Omental fat pad (tissue), 3 donors: ENCODE measurements at regions not wholly inside any gene's neighbourhood (a gene's known extent, or its start where the extent isn't known, plus 50 kb on each side); places are given as distances from the start of the nearest gene placed in this dataset.

ENCODE experiments used
- ATAC-seq: fragments of 150-250 bp; one replicate; pipeline ENCODE4 v1.9.1; 2016; ENCODE audit warnings: mild to moderate bottlenecking, moderate library complexity; ENCODE audit not compliant: low FRiP score
- DNase-seq: peaks from one replicate; pipeline ENCODE4 v3.0.0-alpha.2; 2019; ENCODE audit warnings: low spot score
- TF ChIP-seq, protein P1 (sequence below), 3 donors: fragments of 450-650 bp; IDR thresholded peaks; one replicate each; pipeline ENCODE4 v1.5.1; 2016 to 2017; ENCODE audit warnings: antibody characterized with exemption in 3 of 3, mild to moderate bottlenecking in 3 of 3, moderate library complexity in 2 of 3

DNA sequence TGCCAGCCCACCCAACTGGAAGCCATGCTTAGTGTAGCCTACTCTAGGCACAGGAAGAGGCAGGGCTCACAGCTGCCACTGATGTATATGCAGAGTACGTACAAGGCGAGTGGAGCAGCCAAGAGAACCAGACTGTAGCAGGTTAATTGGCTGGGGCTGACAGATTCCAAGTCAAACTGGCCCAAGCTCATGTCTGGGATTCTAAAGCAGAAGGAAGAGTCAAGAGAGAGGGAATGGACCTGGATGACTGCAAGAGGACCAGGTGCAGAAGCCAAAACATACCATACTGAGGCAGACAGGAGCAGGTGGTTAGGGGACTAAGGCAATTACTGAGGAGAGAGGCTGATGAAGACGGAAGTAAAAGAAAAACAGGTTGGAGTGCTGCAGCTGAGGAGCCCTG is 51.3 kb upstream of the LRRN2 start:
- TF ChIP-seq, protein P1, sequence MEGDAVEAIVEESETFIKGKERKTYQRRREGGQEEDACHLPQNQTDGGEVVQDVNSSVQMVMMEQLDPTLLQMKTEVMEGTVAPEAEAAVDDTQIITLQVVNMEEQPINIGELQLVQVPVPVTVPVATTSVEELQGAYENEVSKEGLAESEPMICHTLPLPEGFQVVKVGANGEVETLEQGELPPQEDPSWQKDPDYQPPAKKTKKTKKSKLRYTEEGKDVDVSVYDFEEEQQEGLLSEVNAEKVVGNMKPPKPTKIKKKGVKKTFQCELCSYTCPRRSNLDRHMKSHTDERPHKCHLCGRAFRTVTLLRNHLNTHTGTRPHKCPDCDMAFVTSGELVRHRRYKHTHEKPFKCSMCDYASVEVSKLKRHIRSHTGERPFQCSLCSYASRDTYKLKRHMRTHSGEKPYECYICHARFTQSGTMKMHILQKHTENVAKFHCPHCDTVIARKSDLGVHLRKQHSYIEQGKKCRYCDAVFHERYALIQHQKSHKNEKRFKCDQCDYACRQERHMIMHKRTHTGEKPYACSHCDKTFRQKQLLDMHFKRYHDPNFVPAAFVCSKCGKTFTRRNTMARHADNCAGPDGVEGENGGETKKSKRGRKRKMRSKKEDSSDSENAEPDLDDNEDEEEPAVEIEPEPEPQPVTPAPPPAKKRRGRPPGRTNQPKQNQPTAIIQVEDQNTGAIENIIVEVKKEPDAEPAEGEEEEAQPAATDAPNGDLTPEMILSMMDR (IDR thresholded peaks at IDR 0.05) = no peak
- DNase-seq (no peak), ATAC-seq (no peak)

DNA sequence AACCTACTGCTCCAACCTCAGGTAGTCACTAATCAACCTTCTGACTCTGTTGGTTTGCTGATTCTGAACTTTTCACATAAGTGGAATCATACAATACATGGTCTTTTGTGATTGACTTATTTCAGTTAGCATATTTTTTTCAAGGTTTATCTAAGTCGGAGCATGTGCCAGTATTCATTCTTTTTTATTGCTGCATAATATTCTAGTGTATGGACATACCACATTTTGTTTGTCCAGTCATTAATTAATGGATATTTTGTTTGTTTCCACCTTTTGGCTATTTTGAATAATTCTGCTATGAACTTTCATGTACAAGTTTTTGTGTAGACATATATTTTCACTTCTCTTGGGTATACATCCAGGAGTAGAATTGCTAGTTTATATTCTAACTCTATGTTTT is 53.0 kb upstream of the LRRN2 start:
- TF ChIP-seq, protein P1 (IDR thresholded peaks at IDR 0.05) = no peak
- ATAC-seq (no peak), DNase-seq (no peak)

DNA sequence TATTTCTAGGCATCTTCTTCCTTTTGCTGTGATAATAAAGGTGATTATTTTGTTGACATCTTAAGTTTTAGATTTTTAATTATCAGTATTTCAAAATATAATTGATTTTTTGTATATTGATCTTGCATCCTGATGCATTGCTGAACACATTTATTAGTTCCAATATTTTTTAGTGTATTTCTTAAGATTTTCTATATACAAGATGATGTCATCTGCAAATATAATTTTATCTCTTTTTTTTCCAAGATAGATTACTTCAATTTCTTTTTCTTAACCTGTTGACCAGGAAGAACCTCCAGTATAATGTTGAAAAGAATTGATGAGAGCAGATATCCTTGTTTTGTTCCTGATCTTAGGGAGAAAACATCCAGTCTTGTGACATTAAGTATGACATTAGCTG is 54.8 kb upstream of the LRRN2 start:
- TF ChIP-seq, protein P1 (IDR thresholded peaks at IDR 0.05) = no peak
- DNase-seq = no peak
- ATAC-seq = no peak

DNA sequence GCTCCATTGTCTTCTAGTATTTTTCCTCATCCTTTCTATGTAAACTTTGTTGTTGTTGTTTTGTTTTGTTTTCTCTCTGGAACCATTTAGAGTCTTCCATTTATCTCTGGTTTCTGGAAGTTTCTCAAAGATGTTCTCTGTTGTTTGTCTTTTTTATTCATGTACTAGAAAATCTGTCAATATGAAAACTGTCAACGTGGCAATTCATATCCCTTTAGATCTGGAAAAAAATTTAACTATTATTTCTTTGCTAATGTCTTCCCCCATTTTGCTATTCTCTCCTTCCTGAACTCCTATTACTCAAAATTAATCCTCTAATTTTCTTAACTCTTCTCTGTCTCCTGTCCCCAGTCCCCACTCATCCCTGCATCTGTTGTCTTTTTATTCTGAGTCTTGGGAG is 55.9 kb upstream of the LRRN2 start:
- DNase-seq = no peak
- no peak for ATAC-seq
- TF ChIP-seq, protein P1 (IDR thresholded peaks at IDR 0.05) = no peak

DNA sequence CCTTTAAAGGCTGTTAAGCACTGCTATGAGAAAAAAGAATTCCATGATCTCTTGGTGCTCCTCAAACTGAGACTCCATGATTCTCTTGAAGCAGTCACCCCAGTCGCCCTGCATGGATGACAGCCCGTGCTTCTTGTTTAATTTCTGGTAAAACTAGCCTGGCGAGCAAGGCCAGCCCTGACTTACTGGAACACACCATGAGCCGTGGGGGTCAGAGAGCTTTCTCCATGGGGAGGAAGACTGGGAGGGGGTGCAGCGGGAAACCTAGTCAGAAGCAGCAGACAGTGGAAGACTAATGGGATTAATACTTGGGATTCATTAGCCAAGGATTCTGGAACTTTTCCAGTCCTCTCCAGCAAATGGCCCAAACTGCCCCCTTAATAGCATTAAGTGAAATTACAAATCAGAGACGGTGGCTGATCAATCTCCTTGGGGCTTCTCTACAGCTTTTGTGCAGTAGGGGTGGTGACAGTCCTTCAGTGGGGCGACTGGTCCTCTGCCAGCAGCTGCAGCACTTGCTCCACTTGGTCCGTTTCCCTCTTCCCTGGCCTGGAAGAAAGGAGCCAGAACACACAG is 57.2 kb upstream of the LRRN2 start:
- DNase-seq (no peak), ATAC-seq (no peak)
- TF ChIP-seq, protein P1 (IDR thresholded peaks at IDR 0.05) = no peak

DNA sequence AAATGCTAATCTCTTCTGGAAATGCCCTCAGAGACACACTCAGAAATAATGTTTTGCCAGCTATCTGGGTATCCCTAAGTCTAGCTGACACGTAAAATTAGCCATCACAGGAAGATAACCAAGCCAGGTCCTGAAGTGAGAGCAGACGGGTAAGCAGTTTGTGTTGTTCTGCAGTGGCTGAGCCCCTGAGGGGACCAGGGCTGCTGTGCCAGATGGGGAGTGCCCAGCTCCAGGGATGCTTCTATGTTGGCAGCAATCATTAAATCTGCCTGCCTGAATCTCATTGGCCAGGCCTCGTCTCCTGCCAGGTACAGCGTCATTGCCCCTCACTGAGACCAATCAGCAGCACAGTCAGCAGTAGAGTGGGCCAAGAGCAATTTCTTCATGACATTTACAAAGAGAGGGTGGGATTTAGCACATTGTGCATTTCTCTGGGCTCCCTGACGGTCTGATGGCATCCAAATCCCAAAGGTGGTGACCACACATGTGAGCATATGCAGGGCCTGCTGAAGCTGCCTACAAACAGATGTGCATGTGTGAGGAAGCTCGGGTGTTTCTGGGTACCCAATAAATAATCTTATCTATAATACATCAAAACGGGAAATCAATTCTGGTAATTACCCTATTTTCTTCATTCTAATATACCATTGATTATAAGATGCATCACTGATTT is 58.7 kb upstream of the LRRN2 start:
- ATAC-seq = no peak
- no peak for DNase-seq
- TF ChIP-seq, protein P1 (IDR thresholded peaks at IDR 0.05) = no peak

DNA sequence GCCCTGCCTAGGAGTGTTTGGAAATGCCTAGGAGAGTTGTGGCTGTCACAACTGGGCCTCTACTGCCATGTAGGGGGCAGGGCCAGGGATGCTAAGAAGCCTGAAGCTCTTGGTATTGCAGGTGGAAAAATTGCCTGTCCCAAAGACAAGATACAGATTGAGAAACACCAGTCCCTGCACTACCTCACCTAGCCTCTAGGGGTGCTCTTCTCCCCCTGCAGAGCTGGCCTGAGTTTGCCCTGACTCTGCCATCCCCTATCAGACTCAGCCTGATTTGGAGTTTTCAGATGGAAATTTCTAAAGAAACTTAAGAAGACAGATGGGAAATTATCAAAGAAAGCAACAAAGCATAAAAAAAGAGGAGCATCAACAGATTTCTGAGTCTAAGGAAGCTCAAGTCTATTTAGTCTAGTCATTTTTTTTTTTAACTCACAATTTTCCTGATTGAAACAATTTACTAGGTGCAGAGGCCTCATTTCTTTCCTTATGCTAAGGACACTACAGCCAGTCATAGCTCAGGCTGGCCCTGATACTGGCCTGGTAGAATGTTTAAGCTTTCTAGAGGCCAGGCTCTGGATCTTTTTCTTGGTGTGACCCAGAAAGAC is 61.4 kb upstream of the LRRN2 start:
- TF ChIP-seq, protein P1 (IDR thresholded peaks at IDR 0.05) = peak in 1 of 3 donors; percentile 58
- DNase-seq (no peak), ATAC-seq (no peak)
